Upper lobe of left lung (tissue), 4 donors: ENCODE measurements at regions not wholly inside any gene's neighbourhood (a gene's known extent, or its start where the extent isn't known, plus 50 kb on each side); places are given as distances from the start of the nearest gene placed in this dataset.

ENCODE experiments used
- CTCF ChIP-seq, 6 experiments: fragments of 450-650 bp in 4 of 6; fragments of 200-600 bp in 2 of 6; sonication (generic) in 2 of 6; IDR thresholded peaks; one replicate each; pipeline ENCODE4 v1.5.1; 2016 to 2019; ENCODE audit warnings: antibody characterized with exemption in 6 of 6
- POLR2A ChIP-seq, 4 donors: fragments of 450-650 bp; IDR thresholded peaks; one replicate each; pipeline ENCODE4 v1.5.1; 2016 to 2017; ENCODE audit warnings: antibody characterized with exemption in 4 of 4, mild to moderate bottlenecking in 2 of 4

- TF ChIP-seq POLR2A (IDR thresholded peaks at IDR 0.05), result no peak
- TF ChIP-seq CTCF (IDR thresholded peaks at IDR 0.05), result no peak
Observed at GRCh38 chr15:61639491-61639890, 410.4 kb upstream of the RORA start.
